Fibroblast of pulmonary artery (primary cell): ENCODE measurements at regions not wholly inside any gene's neighbourhood (a gene's known extent, or its start where the extent isn't known, plus 50 kb on each side); places are given as distances from the start of the nearest gene placed in this dataset.

Source experiments
- DNase-seq: peaks from one replicate; pipeline ENCODE4 v3.0.0-alpha.2; 2010; ENCODE audit warnings: low read depth
- H3K4me3 ChIP-seq: replicated peaks from 2 replicates; pipeline ENCODE4 v1.5.1; 2011; ENCODE audit warnings: low read depth, mild to moderate bottlenecking, control low read depth, low read length, moderate library complexity
- CTCF ChIP-seq: IDR thresholded peaks from 2 replicates; pipeline ENCODE4 v1.5.1; 2011; ENCODE audit warnings: mild to moderate bottlenecking, control low read depth, low read length, inconsistent platforms; ENCODE audit errors: missing control alignments

- H3K4me3 ChIP-seq = no peak overlapping the region
- TF ChIP-seq CTCF = no peak
- DNase-seq = no peak
These were observed 726.5 kb downstream of the FAM133A start for GRCh38 chrX:94400488-94400887.

DNA sequence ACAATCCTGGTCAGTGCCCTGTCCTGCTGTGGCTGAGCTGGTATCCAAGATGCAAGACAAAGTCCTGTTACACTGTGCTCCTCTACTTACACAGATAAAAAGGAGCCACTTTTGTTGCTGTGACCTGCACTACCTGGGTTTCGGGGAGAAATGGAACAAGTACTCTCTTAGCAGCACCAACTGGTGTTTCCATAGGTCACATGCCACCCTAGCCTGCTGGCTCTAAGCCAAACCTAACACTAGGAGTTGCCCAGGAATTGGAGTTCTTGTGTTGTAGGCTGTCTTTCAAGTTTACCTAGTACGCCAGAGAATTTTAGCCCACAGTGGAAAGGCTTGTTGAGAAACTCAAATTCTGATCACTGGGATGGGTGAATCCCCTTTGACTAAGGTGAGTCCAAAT is 727.4 kb downstream of the FAM133A start:
- H3K4me3 ChIP-seq = no peak overlapping the region
- DNase-seq = no peak
- no peak for TF ChIP-seq CTCF

- TF ChIP-seq CTCF = no peak
- no peak for DNase-seq
- no peak overlapping the region for H3K4me3 ChIP-seq
These were observed 740.7 kb downstream of the FAM133A start for GRCh38 chrX:94414746-94415145.

- TF ChIP-seq CTCF = no peak
- DNase-seq = no peak
- no peak overlapping the region for H3K4me3 ChIP-seq
These were observed 744.1 kb downstream of the FAM133A start for GRCh38 chrX:94418065-94418464.

DNA sequence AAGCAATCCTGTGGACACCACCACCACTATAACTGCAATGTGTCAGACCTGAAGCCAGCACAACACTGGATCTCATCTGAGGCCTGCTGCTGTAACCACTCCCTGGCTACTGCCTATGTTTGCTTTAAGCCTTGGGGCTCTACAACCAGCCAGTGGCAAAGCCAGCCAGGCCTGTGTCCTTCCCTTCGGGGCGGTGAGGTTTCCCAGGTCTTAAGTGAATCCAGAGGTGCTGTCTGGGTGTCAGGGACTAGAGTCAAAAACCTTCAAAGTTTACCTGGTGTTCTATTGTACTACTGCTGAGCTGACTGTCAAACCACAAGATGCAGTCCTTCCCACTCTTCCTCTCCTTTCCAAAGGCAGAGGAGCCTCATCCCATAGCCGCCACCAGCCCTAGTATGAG is 750.5 kb downstream of the FAM133A start:
- H3K4me3 ChIP-seq = no peak overlapping the region
- DNase-seq = no peak
- no peak for TF ChIP-seq CTCF

DNA sequence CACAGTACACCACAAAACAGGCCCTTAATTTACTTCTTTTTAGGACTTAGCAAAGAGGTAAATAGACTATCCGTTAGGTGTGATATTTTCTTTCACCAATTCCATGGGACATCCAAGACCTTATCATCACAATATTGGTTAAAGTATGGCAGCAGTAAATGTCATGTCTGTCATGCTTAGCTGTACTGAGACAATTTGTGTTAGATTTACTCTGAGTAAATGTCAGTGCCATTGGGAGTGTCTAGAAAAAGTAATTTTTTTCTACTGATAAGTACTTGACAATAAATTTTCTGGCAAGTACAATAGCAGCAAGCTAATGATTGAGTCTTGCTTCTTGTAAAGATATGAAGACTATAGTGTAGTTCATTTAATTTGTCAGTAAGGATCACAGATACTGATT is 756.1 kb downstream of the FAM133A start:
- no peak overlapping the region for H3K4me3 ChIP-seq
- no peak for TF ChIP-seq CTCF
- DNase-seq = no peak

- no peak overlapping the region for H3K4me3 ChIP-seq
- no peak for DNase-seq
- no peak for TF ChIP-seq CTCF
These were observed 761.8 kb downstream of the FAM133A start for GRCh38 chrX:94435799-94436198.
